ENCODE measurements at regions not wholly inside any gene's neighbourhood (a gene's known extent, or its start where the extent isn't known, plus 50 kb on each side); places are given as distances from the start of the nearest gene placed in this dataset.

DNA sequence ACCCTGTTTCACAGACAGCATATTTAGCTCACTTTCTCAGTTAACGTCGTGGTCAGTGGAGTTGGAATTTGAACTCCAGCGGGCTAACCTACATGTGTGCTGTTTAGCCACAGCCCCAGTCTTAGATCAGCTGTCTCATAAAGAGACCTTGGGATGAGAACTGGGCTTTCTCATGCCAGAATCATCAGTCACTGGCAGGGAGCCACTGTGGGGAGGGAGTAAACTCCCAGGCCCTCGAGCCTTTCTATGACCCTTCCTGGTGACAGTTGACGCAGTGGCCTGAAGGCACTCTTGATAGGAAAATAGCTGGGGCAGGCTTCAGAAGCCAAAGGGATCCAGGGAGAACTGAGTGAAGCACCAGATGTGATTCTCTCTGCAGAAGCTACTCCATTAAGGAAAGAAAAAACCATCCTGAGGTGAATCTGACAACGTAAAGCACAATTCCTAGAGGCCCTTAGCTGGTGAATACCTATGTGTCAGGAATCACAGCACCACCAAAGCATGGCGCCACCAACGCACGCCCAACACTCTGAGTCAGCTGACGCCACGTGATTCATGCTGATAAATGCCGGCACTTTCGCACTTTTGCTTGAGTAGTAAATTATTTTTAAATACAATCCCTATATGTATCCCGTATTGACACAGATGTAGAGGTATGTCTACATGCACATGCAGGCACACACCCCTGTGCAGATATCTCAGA is 279.6 kb upstream of the TMEM132C start:
- TF ChIP-seq, protein P1, sequence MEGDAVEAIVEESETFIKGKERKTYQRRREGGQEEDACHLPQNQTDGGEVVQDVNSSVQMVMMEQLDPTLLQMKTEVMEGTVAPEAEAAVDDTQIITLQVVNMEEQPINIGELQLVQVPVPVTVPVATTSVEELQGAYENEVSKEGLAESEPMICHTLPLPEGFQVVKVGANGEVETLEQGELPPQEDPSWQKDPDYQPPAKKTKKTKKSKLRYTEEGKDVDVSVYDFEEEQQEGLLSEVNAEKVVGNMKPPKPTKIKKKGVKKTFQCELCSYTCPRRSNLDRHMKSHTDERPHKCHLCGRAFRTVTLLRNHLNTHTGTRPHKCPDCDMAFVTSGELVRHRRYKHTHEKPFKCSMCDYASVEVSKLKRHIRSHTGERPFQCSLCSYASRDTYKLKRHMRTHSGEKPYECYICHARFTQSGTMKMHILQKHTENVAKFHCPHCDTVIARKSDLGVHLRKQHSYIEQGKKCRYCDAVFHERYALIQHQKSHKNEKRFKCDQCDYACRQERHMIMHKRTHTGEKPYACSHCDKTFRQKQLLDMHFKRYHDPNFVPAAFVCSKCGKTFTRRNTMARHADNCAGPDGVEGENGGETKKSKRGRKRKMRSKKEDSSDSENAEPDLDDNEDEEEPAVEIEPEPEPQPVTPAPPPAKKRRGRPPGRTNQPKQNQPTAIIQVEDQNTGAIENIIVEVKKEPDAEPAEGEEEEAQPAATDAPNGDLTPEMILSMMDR (IDR thresholded peaks at IDR 0.05; ENCODE audit: insufficient read depth, low read length, poor library complexity, severe bottlenecking): no peak
- no peak for DNase-seq (ENCODE audit: low read depth)
- Histone ChIP-seq H3K36me3 (ENCODE audit: control insufficient read depth, insufficient read depth, low read length) (no peaks in the 10 kb centered on the region), H3K27me3 (ENCODE audit: control insufficient read depth, insufficient read depth, low read length) (no peaks in the 10 kb centered on the region), H3K4me3 (ENCODE audit: low read depth, low read length) (no peak overlapping the region)

DNA sequence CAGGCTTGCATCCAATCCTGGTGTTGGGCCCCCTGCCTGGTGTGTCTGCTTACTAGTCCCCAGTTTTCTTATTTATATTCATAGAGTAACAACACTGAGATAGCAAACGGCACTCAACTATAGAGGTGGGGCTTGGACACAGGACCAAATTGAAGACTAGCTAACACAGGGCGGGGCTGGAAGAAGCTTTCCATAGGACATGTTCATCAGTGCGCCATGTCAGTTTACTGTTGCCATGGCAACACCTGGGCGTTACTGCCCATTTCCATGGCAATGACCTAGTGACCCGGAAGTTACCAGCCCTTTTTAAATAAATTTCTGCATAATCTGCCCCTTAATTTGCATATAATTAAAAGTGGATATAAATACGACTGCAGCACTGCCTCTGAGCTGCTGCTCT is 275.5 kb upstream of the TMEM132C start:
- H3K36me3 ChIP-seq (ENCODE audit: control insufficient read depth, insufficient read depth, low read length): no peaks in the 10 kb centered on the region
- DNase-seq (ENCODE audit: low read depth): no peak
- TF ChIP-seq, protein P1 (IDR thresholded peaks at IDR 0.05; ENCODE audit: insufficient read depth, low read length, poor library complexity, severe bottlenecking): no peak
- H3K27me3 ChIP-seq (ENCODE audit: control insufficient read depth, insufficient read depth, low read length): no peaks in the 10 kb centered on the region
- H3K4me3 ChIP-seq (ENCODE audit: low read depth, low read length): no peak overlapping the region

DNA sequence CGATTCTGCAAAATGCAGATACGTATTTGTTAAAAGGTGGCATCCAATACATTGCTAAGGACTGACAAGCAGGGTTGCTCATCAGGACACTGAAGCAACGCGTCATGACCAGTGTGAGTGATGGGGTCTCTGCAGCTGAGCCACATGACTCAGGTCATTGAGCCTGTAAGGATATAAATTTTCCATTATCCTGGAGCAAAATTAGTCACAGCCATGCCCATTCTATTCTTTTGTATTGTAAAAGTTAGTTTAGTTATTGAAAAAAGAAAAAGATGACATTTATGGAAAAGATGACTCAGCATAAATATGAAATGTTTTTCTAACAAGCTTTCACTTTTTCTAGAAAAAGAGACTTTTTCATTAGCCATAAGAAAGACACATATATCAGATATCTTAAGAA is 268.0 kb upstream of the TMEM132C start:
- TF ChIP-seq, protein P1 (IDR thresholded peaks at IDR 0.05; ENCODE audit: insufficient read depth, low read length, poor library complexity, severe bottlenecking): no peak
- no peaks in the 10 kb centered on the region for H3K27me3 ChIP-seq (ENCODE audit: control insufficient read depth, insufficient read depth, low read length)
- no peak for DNase-seq (ENCODE audit: low read depth)
- no peaks in the 10 kb centered on the region for H3K36me3 ChIP-seq (ENCODE audit: control insufficient read depth, insufficient read depth, low read length)
- no peak overlapping the region for H3K4me3 ChIP-seq (ENCODE audit: low read depth, low read length)

DNA sequence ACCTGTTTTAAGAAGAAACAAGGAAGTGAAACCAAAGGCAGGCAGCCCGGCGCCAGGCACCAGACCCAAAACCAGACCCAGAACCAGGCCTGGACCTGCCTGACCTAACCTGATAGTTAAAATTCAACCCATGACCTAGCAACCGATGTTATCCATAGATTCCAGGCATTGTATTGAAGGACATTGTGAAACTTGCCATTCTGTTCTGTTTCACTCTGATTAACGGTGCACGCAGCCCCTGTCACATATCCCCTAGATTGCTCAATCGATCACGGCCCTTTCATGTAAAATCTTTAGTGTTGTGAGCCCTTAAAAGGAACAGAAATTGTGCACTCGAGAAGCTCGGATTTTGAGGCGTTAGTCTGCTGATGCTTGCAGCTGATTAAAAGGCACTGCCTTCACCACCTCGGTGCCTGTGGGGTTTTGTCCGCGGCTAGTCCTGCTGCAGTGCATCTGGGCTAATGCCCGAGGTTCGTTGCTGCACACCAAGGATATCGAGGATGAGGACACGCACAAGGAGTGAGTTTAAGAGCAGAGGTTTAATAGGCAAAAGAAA is 262.5 kb upstream of the TMEM132C start:
- H3K4me3 ChIP-seq (ENCODE audit: low read depth, low read length): no peak overlapping the region

DNA sequence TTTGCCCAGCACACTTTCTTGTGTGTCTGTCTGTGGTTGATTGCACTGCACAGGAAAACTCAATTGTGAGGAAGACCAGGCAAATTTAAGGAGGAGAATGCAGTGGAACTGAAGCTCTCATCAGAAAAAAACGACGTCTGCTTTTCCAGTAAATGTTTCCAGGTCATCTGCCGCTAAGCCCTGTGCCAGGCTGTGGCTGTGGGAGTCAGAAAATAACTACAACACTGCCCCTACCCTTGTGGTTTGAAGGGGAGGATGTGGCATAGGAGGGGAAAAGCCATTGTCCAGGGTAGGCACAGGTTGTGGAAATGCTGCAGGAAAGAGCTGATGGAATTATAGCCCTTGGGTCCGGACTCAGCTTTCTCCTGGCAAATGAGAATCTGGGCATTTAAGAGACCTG is 259.7 kb upstream of the TMEM132C start:
- no peak for DNase-seq (ENCODE audit: low read depth)
- Histone ChIP-seq H3K27me3 (ENCODE audit: control insufficient read depth, insufficient read depth, low read length) (no peaks in the 10 kb centered on the region), H3K4me3 (ENCODE audit: low read depth, low read length) (no peak overlapping the region), H3K36me3 (ENCODE audit: control insufficient read depth, insufficient read depth, low read length) (no peaks in the 10 kb centered on the region)
- TF ChIP-seq, protein P1 (IDR thresholded peaks at IDR 0.05; ENCODE audit: insufficient read depth, low read length, poor library complexity, severe bottlenecking): no peak

More for the DNA sequence above, 262.5 kb upstream of the TMEM132C start:
- Histone ChIP-seq H3K27me3 (ENCODE audit: control insufficient read depth, insufficient read depth, low read length) (no peaks in the 10 kb centered on the region), H3K36me3 (ENCODE audit: control insufficient read depth, insufficient read depth, low read length) (no peaks in the 10 kb centered on the region)
- TF ChIP-seq, protein P1 (IDR thresholded peaks at IDR 0.05; ENCODE audit: insufficient read depth, low read length, poor library complexity, severe bottlenecking): no peak
- no peak for DNase-seq (ENCODE audit: low read depth)

DNA sequence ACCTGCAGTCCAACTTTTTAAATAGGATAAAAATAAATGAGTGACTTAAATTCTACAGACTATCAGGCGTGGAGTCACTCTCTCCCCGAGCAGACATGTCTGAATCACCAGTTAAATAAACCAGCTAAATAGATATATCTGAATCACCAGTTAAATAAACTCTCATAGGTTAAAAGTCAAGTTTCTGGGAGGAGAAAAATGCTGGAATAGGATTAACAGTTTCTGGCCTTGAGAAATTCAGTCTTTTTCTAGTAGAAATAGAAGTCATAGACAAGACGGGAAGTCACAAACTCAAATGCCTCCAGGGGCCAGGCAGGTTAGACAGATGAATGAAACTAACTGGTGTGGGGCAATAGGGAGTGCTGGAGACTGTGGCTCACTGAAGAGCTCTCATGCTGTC is 258.6 kb upstream of the TMEM132C start:
- DNase-seq (ENCODE audit: low read depth): peak; percentile 5
- TF ChIP-seq, protein P1 (IDR thresholded peaks at IDR 0.05; ENCODE audit: insufficient read depth, low read length, poor library complexity, severe bottlenecking): no peak
- H3K36me3 ChIP-seq (ENCODE audit: control insufficient read depth, insufficient read depth, low read length): no peaks in the 10 kb centered on the region
- no peaks in the 10 kb centered on the region for H3K27me3 ChIP-seq (ENCODE audit: control insufficient read depth, insufficient read depth, low read length)
- no peak overlapping the region for H3K4me3 ChIP-seq (ENCODE audit: low read depth, low read length)
